ENCODE measurements at regions not wholly inside any gene's neighbourhood (a gene's known extent, or its start where the extent isn't known, plus 50 kb on each side); places are given as distances from the start of the nearest gene placed in this dataset.

- TF ChIP-seq ZFX (IDR thresholded peaks at IDR 0.05), result no peak
- H3K27ac ChIP-seq, result no peak overlapping the region
Measured at GRCh38 chr7:155931396-155932085, 119.3 kb upstream of the SHH start.

GRCh38 chr7:155930527-155930926, 118.3 kb upstream of the SHH start:
- H3K27ac ChIP-seq, result no peak overlapping the region
- no peak for TF ChIP-seq ZFX (IDR thresholded peaks at IDR 0.05)
- TF ChIP-seq CTCF (conservative IDR thresholded peaks at IDR 0.05), result no peak

GRCh38 chr7:155930061-155930460, 117.8 kb upstream of the SHH start:
- H3K27ac ChIP-seq, result no peak overlapping the region
- TF ChIP-seq ZFX (IDR thresholded peaks at IDR 0.05) (no peak), CTCF (conservative IDR thresholded peaks at IDR 0.05) (no peak)

GRCh38 chr7:155928583-155928982, 116.3 kb upstream of the SHH start:
- no peak overlapping the region for H3K27ac ChIP-seq
- TF ChIP-seq CTCF (conservative IDR thresholded peaks at IDR 0.05), result no peak
- no peak for TF ChIP-seq ZFX (IDR thresholded peaks at IDR 0.05)

GRCh38 chr7:155927905-155928304, 115.6 kb upstream of the SHH start:
- no peak overlapping the region for H3K27ac ChIP-seq
- TF ChIP-seq CTCF (conservative IDR thresholded peaks at IDR 0.05) (no peak), ZFX (IDR thresholded peaks at IDR 0.05) (no peak)

- TF ChIP-seq CTCF (conservative IDR thresholded peaks at IDR 0.05) (no peak), ZFX (IDR thresholded peaks at IDR 0.05) (no peak)
- no peak overlapping the region for H3K27ac ChIP-seq
Measured at GRCh38 chr7:155925682-155926081, 113.4 kb upstream of the SHH start.

GRCh38 chr7:155922067-155922816, 110.0 kb upstream of the SHH start:
- H3K27ac ChIP-seq, result peak overlapping the region; percentile 29
- TF ChIP-seq ZFX (IDR thresholded peaks at IDR 0.05) (peak; percentile 62; the same call in 1 of the 2 replicates), CTCF (conservative IDR thresholded peaks at IDR 0.05) (no peak)

GRCh38 chr7:155921804-155922066, 109.5 kb upstream of the SHH start:
- TF ChIP-seq ZFX (IDR thresholded peaks at IDR 0.05), result peak; percentile 73; the same call in 1 of the 2 replicates
- no peak for TF ChIP-seq CTCF (conservative IDR thresholded peaks at IDR 0.05)
- peak overlapping the region; percentile 29 for H3K27ac ChIP-seq

All from C4-2B (cell line).